ENCODE measurements at regions not wholly inside any gene's neighbourhood (a gene's known extent, or its start where the extent isn't known, plus 50 kb on each side); places are given as distances from the start of the nearest gene placed in this dataset.

DNA sequence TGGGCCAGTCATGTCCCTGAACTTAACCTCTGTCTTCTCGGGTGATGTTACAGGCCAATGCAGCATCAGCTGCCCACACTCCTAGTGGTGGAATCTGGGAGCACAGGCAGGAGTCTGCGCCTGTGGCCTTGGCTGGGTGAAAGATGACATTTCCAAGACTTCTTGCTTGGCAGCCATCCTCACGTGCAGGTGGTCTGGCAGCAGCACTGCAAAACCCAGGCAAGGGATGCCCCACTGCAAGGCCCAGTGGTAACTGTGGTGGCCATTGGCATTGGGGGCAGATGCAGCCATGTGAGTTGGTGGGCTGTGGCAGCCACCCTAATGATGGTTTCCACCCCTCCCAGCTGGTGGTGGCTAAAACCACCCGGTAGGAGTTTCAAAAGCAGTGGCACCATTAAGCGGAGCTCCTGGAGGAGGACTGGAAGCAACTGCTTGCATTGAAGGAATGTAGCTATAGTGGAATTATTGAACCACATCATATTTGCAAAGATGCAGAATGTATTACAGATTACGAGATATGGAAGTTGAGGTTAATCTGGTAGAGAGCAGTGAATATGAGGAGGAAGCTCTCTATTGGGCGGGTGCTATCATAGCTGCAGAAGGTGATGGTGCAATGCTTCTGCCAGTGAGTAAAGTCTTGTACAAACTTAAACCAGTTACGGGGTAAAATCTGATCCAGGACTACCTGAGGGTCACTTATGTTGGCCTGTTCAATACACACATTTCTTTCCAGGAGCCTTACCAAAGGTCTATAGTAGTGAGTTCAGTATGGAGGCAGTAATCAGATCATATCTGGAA lies 120.7 kb upstream of the TOP3B start:
- dilution Hi-C loops (cut with MboI; ENCODE audit: extremely low pct_ligation_motif_present, low sequenced_read_pairs) (no loop called here), intact Hi-C loops (cut with micrococcal nuclease) (no loop called here)
- ChIA-PET POLR2A (no interaction called here), CTCF (interaction anchor here (0.7 to 1.0 kb wide), 2 partner anchors 15 to 17 kb away, joined by 3 to 5 read pairs; no protein-coding TSS in a partner anchor)
- FAIRE-seq = peak; percentile 18
- no peak overlapping the region for H3K9ac ChIP-seq (replicated peaks; ENCODE audit: extremely low read depth, insufficient read depth, low read length)
- H3K4me2 ChIP-seq (ENCODE audit: insufficient read depth, low read length) = no peak overlapping the region
- H3K9me3 ChIP-seq (replicated peaks; ENCODE audit: control insufficient read depth, insufficient read depth, low read length) = no peaks in the 10 kb centered on the region
- no peak overlapping the region for H2AFZ ChIP-seq (ENCODE audit: low read depth, low read length)
- no peak overlapping the region for H3K27ac ChIP-seq (ENCODE audit: insufficient read depth, low read depth, low read length)
- BruUV-seq (replicated peaks) = no TSS peak
- no peaks in the 10 kb centered on the region for H4K20me1 ChIP-seq (replicated peaks; ENCODE audit: control insufficient read depth, extremely low read depth, insufficient read depth, low read length)
- no peaks in the 10 kb centered on the region for H3K4me1 ChIP-seq (ENCODE audit: control insufficient read depth, extremely low read depth, insufficient read depth, low read length)
- no peaks in the 10 kb centered on the region for H3K79me2 ChIP-seq (ENCODE audit: control insufficient read depth, insufficient read depth, low read length)
- H3K9me1 ChIP-seq (replicated peaks; ENCODE audit: control insufficient read depth, extremely low read depth, insufficient read depth, low read length) = no peaks in the 10 kb centered on the region
- no peak overlapping the region for H3K4me3 ChIP-seq (replicated peaks in 1 of 3; ENCODE audit: insufficient read depth in 1 of 3, low read depth in 1 of 3, low read length in 3 of 3)
- TF ChIP-seq GATA2 (IDR thresholded peaks at IDR 0.05; ENCODE audit: insufficient read depth, insufficient read length, low read depth, low read length) = no peak
- TF ChIP-seq, protein P1, sequence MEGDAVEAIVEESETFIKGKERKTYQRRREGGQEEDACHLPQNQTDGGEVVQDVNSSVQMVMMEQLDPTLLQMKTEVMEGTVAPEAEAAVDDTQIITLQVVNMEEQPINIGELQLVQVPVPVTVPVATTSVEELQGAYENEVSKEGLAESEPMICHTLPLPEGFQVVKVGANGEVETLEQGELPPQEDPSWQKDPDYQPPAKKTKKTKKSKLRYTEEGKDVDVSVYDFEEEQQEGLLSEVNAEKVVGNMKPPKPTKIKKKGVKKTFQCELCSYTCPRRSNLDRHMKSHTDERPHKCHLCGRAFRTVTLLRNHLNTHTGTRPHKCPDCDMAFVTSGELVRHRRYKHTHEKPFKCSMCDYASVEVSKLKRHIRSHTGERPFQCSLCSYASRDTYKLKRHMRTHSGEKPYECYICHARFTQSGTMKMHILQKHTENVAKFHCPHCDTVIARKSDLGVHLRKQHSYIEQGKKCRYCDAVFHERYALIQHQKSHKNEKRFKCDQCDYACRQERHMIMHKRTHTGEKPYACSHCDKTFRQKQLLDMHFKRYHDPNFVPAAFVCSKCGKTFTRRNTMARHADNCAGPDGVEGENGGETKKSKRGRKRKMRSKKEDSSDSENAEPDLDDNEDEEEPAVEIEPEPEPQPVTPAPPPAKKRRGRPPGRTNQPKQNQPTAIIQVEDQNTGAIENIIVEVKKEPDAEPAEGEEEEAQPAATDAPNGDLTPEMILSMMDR (IDR thresholded peaks at IDR 0.05; ENCODE audit: extremely low read depth in 1 of 2, insufficient read depth in 1 of 2, low read depth in 1 of 2, low read length in 2 of 2) = peak; percentile 42 to 57
- H3K36me3 ChIP-seq (ENCODE audit: control insufficient read depth in 2 of 2, extremely low read depth in 1 of 2, insufficient read depth in 2 of 2, low read length in 2 of 2) = no peaks in the 10 kb centered on the region
- DNase-seq (ENCODE audit: low read depth, low spot score) = no peak
- H3K27me3 ChIP-seq (ENCODE audit: control insufficient read depth in 2 of 2, insufficient read depth in 2 of 2, low read length in 2 of 2) = peaks cover 0 to 5% of the 10 kb centered on the region in 2 experiments

Data from endothelial cell of umbilical vein (primary cell).